CD4-positive, alpha-beta T cell treated with Interferon alpha-2 for 1 hour (primary cell): ENCODE measurements at regions not wholly inside any gene's neighbourhood (a gene's known extent, or its start where the extent isn't known, plus 50 kb on each side); places are given as distances from the start of the nearest gene placed in this dataset.
"Not testable (repeated sequence)": the region's sequence is repeated elsewhere in the genome, so short reads cannot be mapped to it uniquely, and the experiment has no call there.

Source experiments
- DNase-seq, 2 donors: peaks; one replicate each; pipeline ENCODE4 v3.0.0-alpha.2; 2020 to 2022

DNA sequence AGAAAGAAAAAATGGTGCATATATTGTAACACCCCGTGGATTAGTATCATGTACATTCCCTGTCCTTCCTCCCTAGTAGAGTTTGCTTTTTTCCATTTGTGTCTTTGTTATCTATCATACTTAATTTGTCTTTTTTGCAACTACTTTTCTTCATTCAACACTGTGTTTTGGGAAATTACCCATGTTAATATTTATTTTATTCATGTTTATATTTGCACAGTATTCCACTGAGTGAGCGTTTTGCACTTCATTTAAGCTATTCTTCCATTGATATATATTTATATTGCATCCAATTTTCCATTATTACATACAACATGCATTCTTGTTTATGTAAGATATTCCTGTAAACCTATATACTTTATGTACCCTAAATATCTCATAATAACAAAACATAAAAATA lies 57.6 kb upstream of the FAM171A1 start:
- no peak for DNase-seq

DNA sequence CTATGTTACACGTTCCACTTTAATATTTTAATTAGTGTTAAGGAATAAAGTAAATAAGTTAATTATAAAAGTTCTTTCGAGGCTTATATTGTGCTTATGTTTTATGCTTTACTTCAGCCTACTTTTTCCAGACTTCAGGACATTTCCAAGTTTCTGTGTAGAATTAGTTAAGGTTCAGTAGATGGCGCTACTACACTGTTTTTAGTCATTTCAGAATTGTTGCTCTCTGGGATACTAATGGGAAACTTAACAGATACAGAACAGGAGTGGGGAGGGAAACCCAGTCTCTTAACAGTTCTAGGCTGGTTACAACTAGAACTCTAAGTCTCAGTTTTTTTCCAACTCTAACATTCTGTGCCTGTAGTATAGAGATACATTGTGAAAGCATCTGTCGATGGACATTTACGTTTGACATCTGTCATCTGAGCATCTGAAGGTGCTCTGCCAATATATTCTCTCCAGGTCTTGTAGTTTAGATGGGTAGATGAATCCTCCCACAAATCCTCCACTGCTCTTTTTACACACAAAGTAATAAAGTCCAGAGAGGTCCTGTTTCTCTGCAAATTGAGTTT lies 56.8 kb upstream of the FAM171A1 start:
- DNase-seq: no peak

DNA sequence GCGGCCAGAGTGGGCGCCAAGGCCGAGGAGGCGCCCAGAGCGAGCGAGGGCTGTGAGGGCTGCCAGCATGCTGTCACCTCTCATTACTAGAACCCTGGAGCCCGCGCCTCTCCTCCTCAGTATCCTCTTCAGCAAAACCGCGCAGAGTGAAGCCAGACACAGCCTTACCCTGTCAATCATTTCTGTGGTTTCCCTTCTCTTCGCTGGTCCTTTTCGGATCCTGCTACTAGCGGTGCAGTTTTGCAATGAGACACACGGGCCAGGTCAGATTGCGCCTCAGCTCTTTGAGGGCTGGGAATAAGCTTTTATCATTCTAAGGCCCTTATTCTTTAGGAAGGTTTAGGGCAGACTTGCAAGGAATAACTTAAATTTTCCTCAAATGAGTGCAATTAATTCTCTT lies 55.5 kb upstream of the FAM171A1 start:
- DNase-seq: no peak

DNA sequence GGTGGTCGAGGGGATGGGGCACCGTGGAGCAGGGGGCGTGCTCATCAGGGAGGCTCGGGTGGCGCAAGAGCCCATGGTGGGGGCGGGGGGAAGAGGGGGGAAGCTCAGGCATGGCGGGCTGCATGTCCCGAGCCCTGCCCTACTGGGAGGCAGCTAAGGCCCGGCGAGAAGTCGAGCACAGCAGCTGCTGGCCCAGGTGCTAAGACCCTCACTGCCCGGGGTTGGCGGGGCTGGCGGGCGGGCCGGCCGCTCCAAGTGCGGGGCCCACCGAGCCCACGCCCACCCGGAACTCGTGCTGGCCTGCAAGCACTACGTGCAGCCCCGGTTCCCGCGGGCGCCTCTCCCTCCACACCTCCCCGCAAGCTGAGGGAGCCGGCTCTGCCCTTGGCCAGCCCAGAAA lies 55.0 kb upstream of the FAM171A1 start:
- no peak for DNase-seq

DNA sequence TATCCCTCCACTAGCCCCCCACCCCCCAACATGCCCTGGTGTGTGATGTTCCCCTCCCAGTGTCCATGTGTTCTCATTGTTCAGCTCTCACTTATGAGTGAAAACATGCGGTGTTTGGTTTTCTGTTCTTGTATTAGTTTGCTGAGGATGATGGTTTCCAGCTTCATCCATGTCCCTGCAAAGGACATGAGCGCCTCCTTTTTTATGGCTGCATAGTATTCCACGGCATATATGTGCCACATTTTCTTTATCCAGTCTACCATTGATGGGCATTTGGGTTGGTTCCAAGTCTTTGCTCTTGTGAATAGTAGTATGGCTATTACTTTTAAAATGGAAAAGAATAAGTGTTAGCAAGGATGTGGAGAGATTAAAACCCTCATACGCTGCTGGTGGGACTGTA lies 50.8 kb upstream of the FAM171A1 start:
- DNase-seq: not testable (repeated sequence)
